ENCODE measurements at regions not wholly inside any gene's neighbourhood (a gene's known extent, or its start where the extent isn't known, plus 50 kb on each side); places are given as distances from the start of the nearest gene placed in this dataset.

DNA sequence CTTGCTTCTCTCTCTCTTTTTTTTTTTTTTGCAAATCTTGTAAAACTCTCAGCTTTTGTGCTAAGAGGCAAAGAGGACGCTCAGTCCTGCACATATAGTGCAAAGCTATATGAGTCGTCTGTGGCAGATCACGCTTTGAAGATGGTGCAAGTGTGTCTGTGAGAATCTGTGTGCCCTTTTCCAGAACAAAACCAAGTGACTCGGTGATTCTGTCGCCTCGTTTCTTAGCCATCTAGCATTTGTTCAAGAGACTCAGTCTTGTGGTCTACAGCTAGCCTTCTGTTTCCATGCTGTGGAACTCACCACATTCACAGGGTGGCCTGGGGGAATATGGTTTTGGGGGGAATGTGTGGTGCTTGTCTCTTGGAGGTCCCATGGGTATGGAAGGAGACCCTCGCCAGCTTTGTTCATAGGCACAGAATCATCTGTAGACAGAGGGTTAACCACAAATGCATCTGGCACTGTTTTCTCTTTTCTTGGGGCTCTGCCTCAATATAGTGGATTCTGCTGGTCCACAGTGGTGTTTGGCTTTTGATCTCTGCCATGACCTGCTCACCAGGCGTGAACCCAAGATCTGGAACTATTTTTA lies 82.1 kb downstream of the C9orf152 start:
- no peak for ATAC-seq (ENCODE audit: poor library complexity)
- TF ChIP-seq, protein P1, sequence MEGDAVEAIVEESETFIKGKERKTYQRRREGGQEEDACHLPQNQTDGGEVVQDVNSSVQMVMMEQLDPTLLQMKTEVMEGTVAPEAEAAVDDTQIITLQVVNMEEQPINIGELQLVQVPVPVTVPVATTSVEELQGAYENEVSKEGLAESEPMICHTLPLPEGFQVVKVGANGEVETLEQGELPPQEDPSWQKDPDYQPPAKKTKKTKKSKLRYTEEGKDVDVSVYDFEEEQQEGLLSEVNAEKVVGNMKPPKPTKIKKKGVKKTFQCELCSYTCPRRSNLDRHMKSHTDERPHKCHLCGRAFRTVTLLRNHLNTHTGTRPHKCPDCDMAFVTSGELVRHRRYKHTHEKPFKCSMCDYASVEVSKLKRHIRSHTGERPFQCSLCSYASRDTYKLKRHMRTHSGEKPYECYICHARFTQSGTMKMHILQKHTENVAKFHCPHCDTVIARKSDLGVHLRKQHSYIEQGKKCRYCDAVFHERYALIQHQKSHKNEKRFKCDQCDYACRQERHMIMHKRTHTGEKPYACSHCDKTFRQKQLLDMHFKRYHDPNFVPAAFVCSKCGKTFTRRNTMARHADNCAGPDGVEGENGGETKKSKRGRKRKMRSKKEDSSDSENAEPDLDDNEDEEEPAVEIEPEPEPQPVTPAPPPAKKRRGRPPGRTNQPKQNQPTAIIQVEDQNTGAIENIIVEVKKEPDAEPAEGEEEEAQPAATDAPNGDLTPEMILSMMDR (IDR thresholded peaks at IDR 0.05): no peak
- Histone ChIP-seq H3K4me3 (ENCODE audit: low read length) (no peak overlapping the region), H3K36me3 (ENCODE audit: insufficient read depth, low read length) (no peaks in the 10 kb centered on the region), H3K4me1 (ENCODE audit: insufficient read depth, low read length) (peaks cover 24% of the 10 kb centered on the region), H3K27ac (ENCODE audit: low read depth in 1 of 2, low read length in 2 of 2) (no peak overlapping the region), H3K27me3 (ENCODE audit: control insufficient read depth in 1 of 2, insufficient read depth in 2 of 2, low read length in 2 of 2) (no peaks in the 10 kb centered on the region), H3K9me3 (ENCODE audit: control insufficient read depth in 1 of 2, insufficient read depth in 1 of 2, low read length in 2 of 2) (no peaks in the 10 kb centered on the region)
- ChIA-PET POLR2A (interaction anchor here (0.9 to 1.0 kb wide), 2 partner anchors 18 to 158 kb away, joined by 3 to 4 read pairs; no protein-coding TSS in a partner anchor), CTCF (no interaction called here)
- Mint-ChIP-seq H3K27me3 (no peaks in the 10 kb centered on the region), H3K27ac (peak overlapping the region; percentile 60), H3K36me3 (ENCODE audit: low read depth) (no peaks in the 10 kb centered on the region), H3K4me3 (peak overlapping the region; percentile 70), H3K9me3 (no peaks in the 10 kb centered on the region), H3K4me1 (ENCODE audit: low read depth) (peaks cover 20% of the 10 kb centered on the region)
- DNase-seq: no peak
- intact Hi-C loops (cut with DNase I, micrococcal nuclease): no loop called here

DNA sequence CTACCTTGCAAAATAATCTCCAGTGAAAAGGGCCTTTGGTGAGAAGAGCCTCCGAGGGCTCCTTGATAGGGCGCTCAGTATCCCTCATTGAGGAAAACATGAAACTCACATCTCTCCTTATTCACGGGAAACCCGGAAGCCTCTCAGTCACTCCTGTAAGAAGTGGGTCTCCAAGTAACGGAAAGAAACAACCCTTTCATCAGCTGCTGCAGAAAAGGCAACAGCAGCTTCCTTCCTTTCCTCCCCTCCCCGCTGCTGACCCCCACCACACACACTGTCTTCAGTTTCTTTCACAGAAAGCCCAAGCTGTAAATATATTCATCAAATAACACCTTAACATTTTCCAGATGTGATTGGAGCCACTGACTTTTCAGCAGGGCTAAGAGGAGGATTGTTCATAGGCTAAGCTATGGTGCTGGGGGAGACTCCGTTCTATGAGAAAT lies 81.4 kb downstream of the C9orf152 start:
- peaks cover 24% of the 10 kb centered on the region for H3K4me1 ChIP-seq (ENCODE audit: insufficient read depth, low read length)
- no peaks in the 10 kb centered on the region for H3K27me3 ChIP-seq (ENCODE audit: control insufficient read depth in 1 of 2, insufficient read depth in 2 of 2, low read length in 2 of 2)
- no peak overlapping the region for H3K27ac ChIP-seq (ENCODE audit: low read depth in 1 of 2, low read length in 2 of 2)
- POLR2A ChIA-PET: interaction anchor here (0.9 to 1.1 kb wide), 3 partner anchors 17 to 158 kb away, joined by 3 to 4 read pairs (median 3); no protein-coding TSS in a partner anchor
- H3K27ac Mint-ChIP-seq: peak overlapping the region; percentile 60
- no peak overlapping the region for H3K4me3 ChIP-seq (ENCODE audit: low read length)
- CTCF ChIA-PET: no interaction called here
- H3K9me3 Mint-ChIP-seq: no peaks in the 10 kb centered on the region
- DNase-seq (peak in 1 of 14 experiments; percentile 15), ATAC-seq (ENCODE audit: poor library complexity) (peak; percentile 26)
- no peaks in the 10 kb centered on the region for H3K36me3 Mint-ChIP-seq (ENCODE audit: low read depth)
- H3K36me3 ChIP-seq (ENCODE audit: insufficient read depth, low read length): no peaks in the 10 kb centered on the region
- H3K27me3 Mint-ChIP-seq: no peaks in the 10 kb centered on the region
- TF ChIP-seq, protein P1 (IDR thresholded peaks at IDR 0.05): no peak
- intact Hi-C loops (cut with DNase I, micrococcal nuclease): no loop called here
- H3K4me3 Mint-ChIP-seq: peak overlapping the region; percentile 70
- no peaks in the 10 kb centered on the region for H3K9me3 ChIP-seq (ENCODE audit: control insufficient read depth in 1 of 2, insufficient read depth in 1 of 2, low read length in 2 of 2)
- peaks cover 20% of the 10 kb centered on the region for H3K4me1 Mint-ChIP-seq (ENCODE audit: low read depth)

DNA sequence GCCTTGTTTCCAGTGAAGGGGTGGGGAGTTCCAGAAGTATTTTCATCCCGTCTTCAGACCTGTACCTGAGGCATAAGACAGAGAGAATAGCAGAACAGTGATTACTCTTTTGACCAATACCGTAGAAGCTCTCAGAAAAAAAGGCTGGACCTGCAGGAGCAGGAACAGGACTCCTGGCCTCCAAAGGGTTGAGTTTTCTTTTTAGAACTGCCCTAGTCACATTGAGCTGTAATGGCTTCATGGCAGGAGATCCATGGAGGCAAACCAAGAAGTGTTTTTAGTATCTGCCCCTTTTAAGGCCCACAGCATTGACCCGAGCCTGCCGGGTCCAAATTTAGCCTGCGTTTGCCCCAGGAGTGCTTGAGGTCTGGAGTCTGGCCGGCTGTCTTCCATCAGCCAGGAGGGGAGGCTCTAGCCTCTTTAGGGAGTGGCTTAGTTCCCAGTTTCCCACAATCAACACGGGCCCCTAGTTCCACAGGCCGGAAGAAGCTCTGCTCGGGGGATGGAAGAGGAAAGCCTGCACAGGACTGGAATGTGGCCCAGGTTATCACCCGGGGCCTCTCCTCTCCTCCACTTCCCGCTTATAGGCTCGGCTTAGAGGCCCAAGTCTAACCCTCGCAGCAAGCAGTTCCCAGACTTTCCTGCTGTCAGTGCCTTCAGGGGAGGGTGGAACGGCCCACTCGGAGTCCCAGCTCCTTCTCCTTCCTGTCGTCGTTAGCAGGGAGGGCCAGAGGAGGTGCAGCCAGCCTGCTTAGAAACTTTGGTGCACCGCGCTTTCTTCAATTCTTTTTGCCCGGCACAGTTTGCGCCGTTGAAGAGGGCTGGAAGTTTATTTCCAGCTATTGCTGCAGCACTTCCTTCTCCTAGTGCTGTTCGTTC lies 80.7 kb downstream of the C9orf152 start:
- ATAC-seq (ENCODE audit: poor library complexity) (no peak), DNase-seq (no peak)
- Mint-ChIP-seq H3K4me1 (ENCODE audit: low read depth) (peaks cover 20% of the 10 kb centered on the region), H3K9me3 (no peaks in the 10 kb centered on the region), H3K4me3 (peak overlapping the region; percentile 70), H3K27me3 (no peaks in the 10 kb centered on the region), H3K27ac (peak overlapping the region; percentile 60), H3K36me3 (ENCODE audit: low read depth) (no peaks in the 10 kb centered on the region)
- no peaks in the 10 kb centered on the region for H3K36me3 ChIP-seq (ENCODE audit: insufficient read depth, low read length)
- H3K4me1 ChIP-seq (ENCODE audit: insufficient read depth, low read length): peaks cover 24% of the 10 kb centered on the region
- no peaks in the 10 kb centered on the region for H3K27me3 ChIP-seq (ENCODE audit: control insufficient read depth in 1 of 2, insufficient read depth in 2 of 2, low read length in 2 of 2)
- intact Hi-C loops (cut with DNase I, micrococcal nuclease): no loop called here
- H3K9me3 ChIP-seq (ENCODE audit: control insufficient read depth in 1 of 2, insufficient read depth in 1 of 2, low read length in 2 of 2): no peaks in the 10 kb centered on the region
- ChIA-PET POLR2A (interaction anchor here (1.1 kb wide), 1 partner anchor 21 kb away, joined by 3 read pairs; no protein-coding TSS in a partner anchor), CTCF (no interaction called here)
- no peak overlapping the region for H3K27ac ChIP-seq (ENCODE audit: low read depth in 1 of 2, low read length in 2 of 2)
- no peak overlapping the region for H3K4me3 ChIP-seq (ENCODE audit: low read length)
- TF ChIP-seq, protein P1 (IDR thresholded peaks at IDR 0.05): no peak
